Pancreas (tissue), 10 donors: ENCODE measurements at regions not wholly inside any gene's neighbourhood (a gene's known extent, or its start where the extent isn't known, plus 50 kb on each side); places are given as distances from the start of the nearest gene placed in this dataset.

Experiments
- ATAC-seq, 4 donors: fragments of 200-7000 bp; cut with Tn5 transposase; one replicate each; pipeline versions ENCODE4 v1.8.0 to v1.9.1; 2020; ENCODE audit warnings: mild to moderate bottlenecking in 4 of 4, moderate library complexity in 4 of 4
- DNase-seq, 6 donors: peaks; one replicate each; pipeline ENCODE4 v3.0.0-alpha.2; 2020
- FAIRE-seq: peaks from 2 replicates; lab custom pipeline; 2012; peaks lifted over from hg19 to GRCh38; lab: Jason Lieb, UNC
- H3K27ac ChIP-seq, 4 donors: fragments of 200-600 bp; sonication (generic); 1 replicate in 3 of 4; 2 replicates in 1 of 4; pipeline versions ENCODE4 v1.5.0 to v1.8.0; 2020
- H3K27me3 ChIP-seq, 4 donors: fragments of 200-600 bp; one replicate each; pipeline ENCODE4 v1.8.0; 2021
- H3K36me3 ChIP-seq, 3 donors: fragments of 200-600 bp; sonication (generic) in 1 of 3; one replicate each; pipeline versions ENCODE4 v1.5.0 to v1.8.0; 2020 to 2021
- H3K4me1 ChIP-seq, 3 donors: fragments of 200-600 bp; one replicate each; pipeline ENCODE4 v1.8.0; 2021
- H3K4me3 ChIP-seq, 4 donors: fragments of 200-600 bp; sonication (generic) in 2 of 4; one replicate each; pipeline versions ENCODE4 v1.5.0 to v1.8.0; 2020 to 2021
- H3K9me3 ChIP-seq, 4 donors: fragments of 200-600 bp; one replicate each; pipeline ENCODE4 v1.8.0; 2021
- CTCF ChIP-seq, 4 donors: fragments of 200-600 bp; sonication (generic) in 3 of 4; IDR thresholded peaks; one replicate each; pipeline versions ENCODE4 v1.5.0 to v1.8.0; 2021; ENCODE audit warnings: antibody characterized with exemption in 4 of 4
- WGBS, 2 donors: extraction: QIAGEN DNeasy Blood & Tissue Kit; methylation state at CpG; one replicate each; pipeline ENCODE4 v1.1.7; 2013; 5-methylcytosine and 5-hydroxymethylcytosine counted together
- intact Hi-C, 3 donors: fragments of 100-400 bp; cut with DNase I; formaldehyde crosslinking; loops; one replicate each; pipeline versions ENCODE4 v1.11.1 to v1.14.2; 2022
- donor health status: healthy with polysubstance abuse.
- donor health status: DM: no; HTN: no; CAD: no; lungs with moderate emphysema.
- donor health status: DM: no; HTN: no; CAD: no.
- donor health status: control.
- donor health status: control.
- donor health status: Bipolar disorder and iron deficiency.
- donor health status: DM: yes; HTN: yes; CAD: no.
- donor health status: DM: no; HTN: no; CAD: no.
- donor health status: DM: no; HTN: no; CAD: no.
- donor health status: DM: yes; HTN: yes; CAD: no.

- no peak for FAIRE-seq
- no peak for TF ChIP-seq CTCF (IDR thresholded peaks at IDR 0.05)
- H3K4me1 ChIP-seq, result no peaks in the 10 kb centered on the region
- intact Hi-C loops, result no loop called here
- H3K4me3 ChIP-seq, result no peak overlapping the region
- H3K9me3 ChIP-seq, result no peaks in the 10 kb centered on the region
- H3K27ac ChIP-seq, result no peak overlapping the region
- ATAC-seq, result no peak
- no peaks in the 10 kb centered on the region for H3K27me3 ChIP-seq
- no peaks in the 10 kb centered on the region for H3K36me3 ChIP-seq
- no peak for DNase-seq
Measured at GRCh38 chr12:76633415-76633814, 73.8 kb upstream of the OSBPL8 start.

GRCh38 chr12:76634133-76634532 is 74.6 kb upstream of the OSBPL8 start:
- WGBS, 2 donors, result 68 to 77% methylated on average over 4 of the region's 4 CpGs
- no peak overlapping the region for H3K4me3 ChIP-seq
- no peaks in the 10 kb centered on the region for H3K36me3 ChIP-seq
- FAIRE-seq (no peak), DNase-seq (no peak), ATAC-seq (no peak)
- H3K27ac ChIP-seq, result no peak overlapping the region
- intact Hi-C loops, result no loop called here
- no peaks in the 10 kb centered on the region for H3K9me3 ChIP-seq
- no peaks in the 10 kb centered on the region for H3K27me3 ChIP-seq
- TF ChIP-seq CTCF (IDR thresholded peaks at IDR 0.05), result no peak
- no peaks in the 10 kb centered on the region for H3K4me1 ChIP-seq

GRCh38 chr12:76636121-76636692 is 76.6 kb upstream of the OSBPL8 start:
- H3K4me1 ChIP-seq, result no peaks in the 10 kb centered on the region
- H3K36me3 ChIP-seq, result no peaks in the 10 kb centered on the region
- ATAC-seq (no peak), FAIRE-seq (no peak), DNase-seq (no peak)
- intact Hi-C loops, result no loop called here
- H3K4me3 ChIP-seq, result no peak overlapping the region
- no peak overlapping the region for H3K27ac ChIP-seq
- no peak for TF ChIP-seq CTCF (IDR thresholded peaks at IDR 0.05)
- no peaks in the 10 kb centered on the region for H3K9me3 ChIP-seq
- H3K27me3 ChIP-seq, result no peaks in the 10 kb centered on the region
- 70 to 72% methylated on average over 5 of the region's 5 CpGs for WGBS, 2 donors

- Histone ChIP-seq H3K27me3 (no peaks in the 10 kb centered on the region), H3K27ac (no peak overlapping the region), H3K36me3 (no peaks in the 10 kb centered on the region), H3K9me3 (no peaks in the 10 kb centered on the region), H3K4me1 (no peaks in the 10 kb centered on the region), H3K4me3 (no peak overlapping the region)
- TF ChIP-seq CTCF (IDR thresholded peaks at IDR 0.05), result no peak
- ATAC-seq (no peak), DNase-seq (no peak), FAIRE-seq (no peak)
- WGBS, 2 donors, result 76 to 86% methylated on average over 3 of the region's 3 CpGs
- intact Hi-C loops, result no loop called here
Measured at GRCh38 chr12:76637807-76638206, 78.2 kb upstream of the OSBPL8 start.

- Histone ChIP-seq H3K4me1 (no peaks in the 10 kb centered on the region), H3K36me3 (no peaks in the 10 kb centered on the region), H3K27ac (no peak overlapping the region), H3K27me3 (no peaks in the 10 kb centered on the region), H3K9me3 (no peaks in the 10 kb centered on the region), H3K4me3 (no peak overlapping the region)
- WGBS, 2 donors, result 81 to 84% methylated on average over 6 of the region's 6 CpGs
- no peak for TF ChIP-seq CTCF (IDR thresholded peaks at IDR 0.05)
- no peak for DNase-seq
- intact Hi-C loops, result no loop called here
- no peak for ATAC-seq
- FAIRE-seq, result no peak
Measured at GRCh38 chr12:76639646-76640045, 80.1 kb upstream of the OSBPL8 start.
